GM10266 (cell line): ENCODE measurements at regions not wholly inside any gene's neighbourhood (a gene's known extent, or its start where the extent isn't known, plus 50 kb on each side); places are given as distances from the start of the nearest gene placed in this dataset.
"Not testable (repeated sequence)": the region's sequence is repeated elsewhere in the genome, so short reads cannot be mapped to it uniquely, and the experiment has no call there.

Source experiments
- DNase-seq: peaks from one replicate; pipeline ENCODE4 v3.0.0; 2012; ENCODE audit errors: extremely low spot score
- TF ChIP-seq, protein P1 (sequence below): IDR thresholded peaks from 2 replicates; pipeline ENCODE4 v1.5.1; 2012; ENCODE audit warnings: mild to moderate bottlenecking, low read depth; ENCODE audit not compliant: control insufficient read depth, insufficient read depth; ENCODE audit errors: missing control alignments

DNA sequence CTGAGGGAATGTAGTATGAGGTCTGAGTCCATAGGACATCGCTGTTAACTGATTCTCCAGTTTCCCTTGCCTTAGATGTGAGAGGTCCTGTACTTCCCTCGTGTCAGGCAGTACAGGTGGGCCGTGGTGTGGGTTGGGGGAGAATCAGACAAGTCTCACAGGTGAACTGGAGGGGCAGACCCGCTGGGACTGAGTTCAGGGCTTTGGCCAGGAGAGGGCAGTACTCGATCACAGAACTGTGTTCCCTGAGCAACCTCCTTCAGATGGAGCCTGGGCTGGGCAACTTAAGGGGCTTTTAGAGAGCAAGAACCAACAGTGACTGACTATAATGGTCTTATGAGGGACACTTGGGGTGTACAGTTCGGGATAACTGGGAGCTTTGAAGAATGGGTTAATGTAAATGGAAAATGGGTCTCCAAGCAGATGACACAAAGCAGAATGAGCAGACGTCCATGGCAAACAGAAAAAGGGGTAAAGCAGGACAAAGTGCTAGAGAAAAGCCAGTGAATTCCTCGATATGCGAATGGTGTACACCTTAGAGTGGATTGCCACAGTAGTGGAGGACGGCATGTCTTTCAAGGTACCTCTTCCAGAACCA is 83.6 kb downstream of the CCNG2 start:
- DNase-seq = peak; percentile 69

DNA sequence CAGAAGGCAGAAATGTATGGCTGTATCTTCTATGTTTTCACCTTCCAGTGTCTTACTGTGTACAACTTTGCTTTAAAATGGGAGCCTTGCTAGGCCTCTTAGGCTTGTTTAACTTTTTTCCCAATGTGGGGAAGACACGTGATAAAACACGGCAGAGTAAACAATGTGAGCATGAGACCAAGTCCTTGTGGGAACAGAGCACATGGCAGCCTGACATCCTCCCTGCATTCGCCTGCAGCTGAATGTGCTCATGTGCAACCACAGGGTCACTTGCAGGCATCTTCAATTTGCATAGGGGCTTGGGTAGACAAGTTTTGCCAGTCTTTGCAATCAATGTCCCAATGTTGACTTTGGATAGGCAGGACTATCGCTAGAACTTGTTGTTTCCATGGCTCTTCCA is 91.8 kb downstream of the CCNG2 start:
- TF ChIP-seq, protein P1, sequence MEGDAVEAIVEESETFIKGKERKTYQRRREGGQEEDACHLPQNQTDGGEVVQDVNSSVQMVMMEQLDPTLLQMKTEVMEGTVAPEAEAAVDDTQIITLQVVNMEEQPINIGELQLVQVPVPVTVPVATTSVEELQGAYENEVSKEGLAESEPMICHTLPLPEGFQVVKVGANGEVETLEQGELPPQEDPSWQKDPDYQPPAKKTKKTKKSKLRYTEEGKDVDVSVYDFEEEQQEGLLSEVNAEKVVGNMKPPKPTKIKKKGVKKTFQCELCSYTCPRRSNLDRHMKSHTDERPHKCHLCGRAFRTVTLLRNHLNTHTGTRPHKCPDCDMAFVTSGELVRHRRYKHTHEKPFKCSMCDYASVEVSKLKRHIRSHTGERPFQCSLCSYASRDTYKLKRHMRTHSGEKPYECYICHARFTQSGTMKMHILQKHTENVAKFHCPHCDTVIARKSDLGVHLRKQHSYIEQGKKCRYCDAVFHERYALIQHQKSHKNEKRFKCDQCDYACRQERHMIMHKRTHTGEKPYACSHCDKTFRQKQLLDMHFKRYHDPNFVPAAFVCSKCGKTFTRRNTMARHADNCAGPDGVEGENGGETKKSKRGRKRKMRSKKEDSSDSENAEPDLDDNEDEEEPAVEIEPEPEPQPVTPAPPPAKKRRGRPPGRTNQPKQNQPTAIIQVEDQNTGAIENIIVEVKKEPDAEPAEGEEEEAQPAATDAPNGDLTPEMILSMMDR = no peak
- DNase-seq = no peak

More for the DNA sequence above, 83.6 kb downstream of the CCNG2 start:
- TF ChIP-seq, protein P1 = peak; percentile 80

DNA sequence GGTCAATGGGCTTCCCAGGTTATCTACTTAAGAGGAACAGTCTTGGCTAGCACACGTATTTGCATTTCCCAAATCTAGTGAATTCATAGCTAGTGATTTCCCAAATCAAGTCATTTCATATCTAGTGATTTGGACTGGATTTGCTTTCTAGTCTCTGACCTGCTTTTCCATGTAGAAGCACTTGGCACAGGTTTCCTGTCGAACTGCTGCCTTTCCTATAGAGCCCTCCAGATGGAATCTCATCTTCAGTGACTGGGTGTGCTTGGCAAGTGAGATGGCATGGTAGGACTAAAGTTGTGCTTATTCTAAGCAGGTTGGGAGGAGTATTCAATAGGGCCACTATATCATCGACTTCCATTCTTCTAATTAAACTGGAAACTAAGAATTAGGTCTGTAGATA is 94.7 kb downstream of the CCNG2 start:
- DNase-seq = no peak
- TF ChIP-seq, protein P1 = no peak

DNA sequence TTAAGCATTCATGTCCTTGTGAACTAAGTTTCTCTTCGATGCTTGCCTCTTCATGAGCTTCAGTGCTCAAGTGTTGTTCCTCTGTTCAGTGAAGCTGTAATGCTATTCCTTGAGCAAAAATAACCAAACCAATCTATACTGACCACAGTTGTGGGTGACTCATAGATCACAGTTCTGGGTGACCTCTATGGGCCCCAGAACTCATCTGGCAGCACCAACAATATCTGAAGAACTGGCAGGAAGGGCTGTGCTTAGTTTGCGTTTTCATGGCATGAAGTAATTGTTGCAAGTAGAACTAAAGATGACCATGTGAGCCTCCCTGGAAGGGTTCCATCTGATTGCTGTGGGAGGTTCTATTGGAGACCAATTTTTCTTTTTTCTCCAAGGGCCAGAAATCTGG is 106.2 kb downstream of the CCNG2 start:
- TF ChIP-seq, protein P1 = no peak
- no peak for DNase-seq

DNA sequence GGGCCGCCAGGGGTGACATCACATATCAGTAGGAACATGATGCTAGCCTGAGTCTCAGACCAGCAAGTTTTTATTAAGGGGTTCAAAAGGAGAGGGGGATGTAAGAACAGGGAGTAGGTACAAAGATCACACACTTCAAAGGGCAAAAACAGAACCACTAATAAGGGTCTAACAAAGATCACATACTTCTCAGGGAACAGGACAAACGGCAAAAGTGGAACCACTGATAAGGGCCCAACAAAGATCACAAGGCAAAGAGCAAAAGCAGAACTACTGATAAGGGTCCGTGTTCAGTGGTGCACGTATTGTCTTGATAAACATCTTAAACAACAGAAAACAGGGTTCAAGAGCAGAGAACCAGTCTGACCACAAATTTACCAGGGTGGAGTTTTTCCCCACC is 107.0 kb downstream of the CCNG2 start:
- not testable (repeated sequence) for DNase-seq

DNA sequence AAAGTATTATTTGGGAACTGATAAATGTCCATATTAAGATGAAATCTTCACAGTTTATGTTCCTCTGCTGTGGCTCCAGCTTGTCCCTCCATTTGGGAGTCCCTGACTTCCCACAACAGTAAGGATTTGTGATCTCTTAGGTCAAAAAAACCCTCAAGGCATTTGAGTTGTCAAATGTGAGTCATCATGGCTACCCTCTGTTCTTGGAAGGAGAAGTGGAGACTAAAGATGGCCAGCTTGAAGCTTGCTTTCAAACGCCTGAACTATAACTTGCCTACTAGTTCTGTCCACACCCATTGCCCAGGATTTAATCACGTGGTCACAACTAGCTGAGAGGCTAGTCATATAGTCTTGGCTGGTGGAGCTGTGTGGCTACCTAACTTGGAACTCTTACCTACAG is 107.8 kb downstream of the CCNG2 start:
- no peak for DNase-seq
- TF ChIP-seq, protein P1 = no peak

DNA sequence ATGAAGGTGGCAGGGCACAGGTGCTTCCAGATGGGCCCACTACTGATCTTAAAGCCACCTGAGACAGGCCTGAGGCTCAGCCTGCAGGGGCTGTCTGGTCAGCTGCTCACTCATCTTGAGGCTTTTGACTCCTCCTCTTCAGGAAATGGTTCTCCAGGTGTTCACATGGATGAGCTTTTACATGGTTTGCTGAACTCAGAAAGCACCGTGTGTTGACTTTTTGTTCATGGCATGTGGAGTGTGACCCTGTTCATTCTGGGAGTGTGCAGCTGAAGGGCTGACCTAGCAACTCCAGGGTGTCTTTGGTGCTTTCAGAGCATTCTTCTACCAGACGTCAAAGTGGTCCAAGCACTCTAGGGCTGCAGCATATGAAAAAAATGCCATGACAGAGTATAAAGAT is 111.1 kb downstream of the CCNG2 start:
- no peak for DNase-seq
- TF ChIP-seq, protein P1 = no peak

DNA sequence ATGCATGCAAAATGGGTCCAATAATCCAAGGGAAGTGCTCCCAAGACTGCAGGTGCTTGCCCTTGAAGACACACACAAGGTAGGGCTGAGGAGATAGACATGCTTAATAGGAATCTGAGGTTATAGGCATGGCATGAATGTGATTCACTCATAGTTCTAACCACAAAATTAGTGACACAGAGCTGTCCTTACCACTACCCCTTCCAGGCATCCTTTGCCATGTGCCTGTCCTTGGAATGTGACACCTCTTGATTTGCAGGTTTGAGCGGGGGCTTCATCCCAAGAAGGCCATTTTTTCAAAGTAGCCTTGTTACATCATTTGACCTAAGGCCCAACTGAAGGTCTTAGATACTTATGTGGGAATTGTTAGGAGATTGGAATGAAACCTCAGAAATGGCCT is 112.5 kb downstream of the CCNG2 start:
- TF ChIP-seq, protein P1 = no peak
- no peak for DNase-seq
